MM.1S (cell line): ENCODE measurements at regions not wholly inside any gene's neighbourhood (a gene's known extent, or its start where the extent isn't known, plus 50 kb on each side); places are given as distances from the start of the nearest gene placed in this dataset.

Source experiments
- DNase-seq: peaks from one replicate; pipeline ENCODE4 v3.0.0-alpha.2; 2015
- H2AFZ ChIP-seq: fragments of 300-600 bp; sonication (generic); 2 replicates; pipeline ENCODE4 v1.6.0; 2016; ENCODE audit warnings: antibody characterized with exemption, low read length
- H3F3A ChIP-seq: fragments of 300-600 bp; sonication (generic); 2 replicates; pipeline ENCODE4 v1.6.1; 2016; ENCODE audit warnings: mild to moderate bottlenecking, antibody characterized with exemption, low read length, moderate library complexity, mixed read lengths; ENCODE audit not compliant: insufficient read depth
- H3K27ac ChIP-seq: fragments of 300-600 bp; sonication (generic); 2 replicates; pipeline ENCODE4 v1.5.1; 2016; ENCODE audit warnings: mild to moderate bottlenecking, low read length
- H3K27me3 ChIP-seq: fragments of 300-600 bp; sonication (generic); replicated peaks from 2 replicates; pipeline ENCODE4 v1.6.0; 2016; ENCODE audit warnings: low read length; ENCODE audit not compliant: insufficient read depth
- H3K36me3 ChIP-seq: fragments of 300-600 bp; sonication (generic); replicated peaks from 2 replicates; pipeline ENCODE4 v1.6.1; 2016; ENCODE audit warnings: mild to moderate bottlenecking, low read length, mixed read lengths; ENCODE audit not compliant: insufficient read depth
- H3K4me1 ChIP-seq: fragments of 300-600 bp; sonication (generic); 2 replicates; pipeline ENCODE4 v1.6.1; 2016; ENCODE audit warnings: low read length, mixed read lengths
- H3K4me2 ChIP-seq: fragments of 300-600 bp; sonication (generic); 2 replicates; pipeline ENCODE4 v1.6.0; 2016; ENCODE audit warnings: low read depth, low read length
- H3K4me3 ChIP-seq: fragments of 300-600 bp; sonication (generic); 2 replicates; pipeline ENCODE4 v1.5.1; 2016; ENCODE audit warnings: low read length, mixed read lengths
- H3K79me2 ChIP-seq: fragments of 300-600 bp; sonication (generic); 2 replicates; pipeline ENCODE4 v1.6.1; 2016; ENCODE audit warnings: mixed run types, low read length, mixed read lengths
- H3K9ac ChIP-seq: fragments of 300-600 bp; sonication (generic); 2 replicates; pipeline ENCODE4 v1.6.1; 2016; ENCODE audit warnings: low read length, mixed read lengths
- H3K9me2 ChIP-seq: fragments of 300-600 bp; sonication (generic); replicated peaks from 2 replicates; pipeline ENCODE4 v1.6.1; 2016; ENCODE audit warnings: mild to moderate bottlenecking, low read length, mixed read lengths; ENCODE audit not compliant: insufficient read depth
- H3K9me3 ChIP-seq: fragments of 300-600 bp; sonication (generic); replicated peaks from 2 replicates; pipeline ENCODE4 v1.6.1; 2016; ENCODE audit warnings: mild to moderate bottlenecking, low read length, mixed read lengths; ENCODE audit not compliant: insufficient read depth
- H4K20me1 ChIP-seq: fragments of 300-600 bp; sonication (generic); 2 replicates; pipeline ENCODE4 v1.6.1; 2016; ENCODE audit warnings: mild to moderate bottlenecking, low read length, moderate library complexity, mixed read lengths; ENCODE audit not compliant: insufficient read depth
- EZH2 ChIP-seq: fragments of 300-600 bp; sonication (generic); optimal IDR thresholded peaks from 2 replicates; pipeline ENCODE3; 2017; ENCODE audit warnings: low read depth, mild to moderate bottlenecking, antibody characterized with exemption, low read length, mixed read lengths
- EZH2phosphoT487 ChIP-seq: fragments of 300-600 bp; sonication (generic); IDR thresholded peaks from 2 replicates; pipeline ENCODE4 v1.6.1; 2018; ENCODE audit warnings: antibody characterized with exemption, low read length
- TF ChIP-seq, protein P1 (sequence below): fragments of 300-600 bp; sonication (generic); IDR thresholded peaks from 2 replicates; pipeline ENCODE4 v1.5.1; 2016; ENCODE audit warnings: antibody characterized with exemption, low read length, mixed read lengths

DNA sequence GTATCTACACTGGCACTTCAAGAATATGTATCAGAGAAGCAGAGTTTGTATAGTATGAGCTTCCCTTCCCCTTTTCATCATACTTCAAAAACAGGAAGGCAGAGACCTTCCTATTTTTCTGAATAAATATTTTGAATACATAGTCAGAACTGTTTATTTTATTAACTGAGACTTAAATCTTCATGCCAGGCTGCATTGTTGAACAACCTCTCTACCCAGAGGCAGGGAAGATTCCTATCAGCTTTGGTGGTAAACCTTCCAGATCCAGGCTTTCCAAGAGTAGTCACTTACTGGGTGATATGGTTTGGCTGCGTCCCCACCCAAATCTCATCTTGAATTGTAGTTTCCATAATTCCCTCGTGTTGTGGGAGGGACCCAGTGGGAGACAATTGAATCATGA lies 217.4 kb upstream of the ATP11B start:
- H3K27ac ChIP-seq, result no peak overlapping the region
- no peak overlapping the region for H3K9ac ChIP-seq

DNA sequence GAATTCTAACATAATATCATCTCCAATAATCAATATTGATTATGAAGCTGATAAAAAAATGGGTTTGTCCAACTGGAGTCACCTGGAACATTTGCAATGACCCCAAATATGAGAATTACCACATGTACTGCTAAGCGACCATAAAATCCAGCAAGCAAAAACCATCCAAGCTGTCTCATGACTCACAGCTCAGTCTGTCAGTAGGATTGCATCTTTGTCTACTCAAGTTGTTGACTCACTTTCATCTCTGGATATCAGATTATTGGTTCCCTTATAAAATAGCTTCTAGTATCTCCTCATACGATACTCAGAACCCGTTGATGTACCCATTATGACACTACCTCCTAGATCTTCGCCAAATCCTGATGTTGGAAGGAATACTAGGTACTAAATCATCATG lies 209.8 kb upstream of the ATP11B start:
- Histone ChIP-seq H3K36me3 (no peaks in the 10 kb centered on the region), H4K20me1 (no peaks in the 10 kb centered on the region), H3K9me2 (no peaks in the 10 kb centered on the region), H3K9me3 (no peaks in the 10 kb centered on the region), H3F3A (no peaks in the 10 kb centered on the region), H3K79me2 (no peaks in the 10 kb centered on the region), H3K4me1 (no peaks in the 10 kb centered on the region), H3K4me2 (no peak overlapping the region), H3K27ac (no peak overlapping the region), H3K4me3 (no peak overlapping the region), H3K9ac (no peak overlapping the region), H2AFZ (no peak overlapping the region), H3K27me3 (no peaks in the 10 kb centered on the region)
- no peak for DNase-seq
- TF ChIP-seq, protein P1, sequence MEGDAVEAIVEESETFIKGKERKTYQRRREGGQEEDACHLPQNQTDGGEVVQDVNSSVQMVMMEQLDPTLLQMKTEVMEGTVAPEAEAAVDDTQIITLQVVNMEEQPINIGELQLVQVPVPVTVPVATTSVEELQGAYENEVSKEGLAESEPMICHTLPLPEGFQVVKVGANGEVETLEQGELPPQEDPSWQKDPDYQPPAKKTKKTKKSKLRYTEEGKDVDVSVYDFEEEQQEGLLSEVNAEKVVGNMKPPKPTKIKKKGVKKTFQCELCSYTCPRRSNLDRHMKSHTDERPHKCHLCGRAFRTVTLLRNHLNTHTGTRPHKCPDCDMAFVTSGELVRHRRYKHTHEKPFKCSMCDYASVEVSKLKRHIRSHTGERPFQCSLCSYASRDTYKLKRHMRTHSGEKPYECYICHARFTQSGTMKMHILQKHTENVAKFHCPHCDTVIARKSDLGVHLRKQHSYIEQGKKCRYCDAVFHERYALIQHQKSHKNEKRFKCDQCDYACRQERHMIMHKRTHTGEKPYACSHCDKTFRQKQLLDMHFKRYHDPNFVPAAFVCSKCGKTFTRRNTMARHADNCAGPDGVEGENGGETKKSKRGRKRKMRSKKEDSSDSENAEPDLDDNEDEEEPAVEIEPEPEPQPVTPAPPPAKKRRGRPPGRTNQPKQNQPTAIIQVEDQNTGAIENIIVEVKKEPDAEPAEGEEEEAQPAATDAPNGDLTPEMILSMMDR, result no peak
- TF ChIP-seq EZH2, result no peak
- TF ChIP-seq EZH2phosphoT487, result no peak

More for the DNA sequence above, 217.4 kb upstream of the ATP11B start:
- Histone ChIP-seq H3K9me2 (no peaks in the 10 kb centered on the region), H3K27me3 (no peaks in the 10 kb centered on the region), H3K4me2 (no peak overlapping the region), H3K79me2 (no peaks in the 10 kb centered on the region), H2AFZ (no peak overlapping the region), H3K4me3 (no peak overlapping the region), H3F3A (no peaks in the 10 kb centered on the region), H4K20me1 (no peaks in the 10 kb centered on the region), H3K9me3 (no peaks in the 10 kb centered on the region), H3K4me1 (no peaks in the 10 kb centered on the region), H3K36me3 (no peaks in the 10 kb centered on the region)
- TF ChIP-seq, protein P1, result no peak
- TF ChIP-seq EZH2phosphoT487 (no peak), EZH2 (no peak)
- no peak for DNase-seq

DNA sequence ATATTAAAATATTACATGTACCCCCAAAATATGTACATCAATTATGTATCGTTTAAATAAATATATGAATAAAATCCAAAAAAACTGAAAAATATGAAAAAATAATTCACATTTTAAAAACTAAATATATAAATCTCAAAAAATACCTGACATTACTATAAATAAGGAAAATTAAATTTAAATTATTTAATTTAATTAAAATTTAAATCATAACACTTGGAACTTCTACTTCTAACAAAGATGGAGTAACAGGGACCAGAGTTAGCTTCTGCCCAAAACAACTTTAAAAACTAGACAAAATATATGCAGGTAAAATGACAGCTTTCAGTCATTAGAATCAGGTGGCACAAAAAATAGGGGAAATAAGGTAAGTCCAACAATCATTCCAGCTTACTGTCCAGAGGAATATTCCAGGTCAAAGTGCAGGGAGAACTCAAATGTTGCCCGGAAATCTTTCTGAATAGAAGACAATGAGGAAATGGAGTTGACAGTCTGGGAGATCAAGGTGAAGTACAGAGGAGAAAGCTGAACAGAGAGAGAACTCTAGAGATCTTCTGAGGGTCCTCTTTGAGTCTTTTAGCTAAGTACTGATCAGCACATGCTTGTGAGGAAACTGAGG lies 207.7 kb upstream of the ATP11B start:
- DNase-seq, result no peak

More for the DNA sequence above, 207.7 kb upstream of the ATP11B start:
- no peaks in the 10 kb centered on the region for H3K9me2 ChIP-seq
- H3K4me1 ChIP-seq, result no peaks in the 10 kb centered on the region
- H3K9ac ChIP-seq, result no peak overlapping the region
- H3F3A ChIP-seq, result no peaks in the 10 kb centered on the region
- no peak overlapping the region for H3K4me3 ChIP-seq
- H2AFZ ChIP-seq, result no peak overlapping the region
- TF ChIP-seq EZH2phosphoT487 (no peak), EZH2 (no peak)
- TF ChIP-seq, protein P1, result no peak
- H3K27me3 ChIP-seq, result no peaks in the 10 kb centered on the region
- no peaks in the 10 kb centered on the region for H3K79me2 ChIP-seq
- no peaks in the 10 kb centered on the region for H4K20me1 ChIP-seq
- H3K4me2 ChIP-seq, result no peak overlapping the region
- H3K9me3 ChIP-seq, result no peaks in the 10 kb centered on the region
- no peak overlapping the region for H3K27ac ChIP-seq
- H3K36me3 ChIP-seq, result no peaks in the 10 kb centered on the region
